Testis (tissue), 2 donors: ENCODE measurements at regions not wholly inside any gene's neighbourhood (a gene's known extent, or its start where the extent isn't known, plus 50 kb on each side); places are given as distances from the start of the nearest gene placed in this dataset.

Experiments used
- DNase-seq: peaks from one replicate; pipeline ENCODE4 v3.0.0-alpha.2; 2019
- H3K27ac ChIP-seq, 2 donors: fragments of 200-600 bp; sonication (generic); one replicate each; pipeline ENCODE4 v1.5.1; 2019
- H3K27me3 ChIP-seq: fragments of 200-600 bp; sonication (generic); one replicate; pipeline ENCODE4 v1.5.1; 2019
- H3K36me3 ChIP-seq: fragments of 200-600 bp; sonication (generic); one replicate; pipeline ENCODE4 v1.5.1; 2017; ENCODE audit warnings: low read depth; ENCODE audit errors: missing control alignments
- H3K4me1 ChIP-seq: fragments of 200-600 bp; sonication (generic); one replicate; pipeline ENCODE4 v1.5.1; 2019
- H3K4me3 ChIP-seq, 2 donors: fragments of 200-600 bp; sonication (generic); one replicate each; pipeline ENCODE4 v1.5.1; 2017 to 2019
- H3K9me3 ChIP-seq: fragments of 200-600 bp; sonication (generic); one replicate; pipeline ENCODE4 v1.5.1; 2017
- CTCF ChIP-seq, 3 experiments: fragments of 450-650 bp in 2 of 3; fragments of 200-600 bp in 1 of 3; sonication (generic) in 1 of 3; IDR thresholded peaks; one replicate each; pipeline ENCODE4 v1.5.1; 2016 to 2019; ENCODE audit warnings: antibody characterized with exemption in 3 of 3, mild to moderate bottlenecking in 2 of 3, moderate library complexity in 1 of 3
- POLR2A ChIP-seq: fragments of 450-650 bp; IDR thresholded peaks from one replicate; pipeline ENCODE4 v1.6.1; 2017; ENCODE audit warnings: antibody characterized with exemption, mild to moderate bottlenecking, moderate library complexity
- WGBS, 2 donors: methylation state at CpG; one replicate each; pipeline ENCODE4 v1.1.5; 2018; 5-methylcytosine and 5-hydroxymethylcytosine counted together
- intact Hi-C: fragments of 100-400 bp; cut with DNase I; formaldehyde crosslinking; loops from one replicate; pipeline ENCODE4 v1.15.1; 2023; ENCODE audit warnings: low total_unique reads

DNA sequence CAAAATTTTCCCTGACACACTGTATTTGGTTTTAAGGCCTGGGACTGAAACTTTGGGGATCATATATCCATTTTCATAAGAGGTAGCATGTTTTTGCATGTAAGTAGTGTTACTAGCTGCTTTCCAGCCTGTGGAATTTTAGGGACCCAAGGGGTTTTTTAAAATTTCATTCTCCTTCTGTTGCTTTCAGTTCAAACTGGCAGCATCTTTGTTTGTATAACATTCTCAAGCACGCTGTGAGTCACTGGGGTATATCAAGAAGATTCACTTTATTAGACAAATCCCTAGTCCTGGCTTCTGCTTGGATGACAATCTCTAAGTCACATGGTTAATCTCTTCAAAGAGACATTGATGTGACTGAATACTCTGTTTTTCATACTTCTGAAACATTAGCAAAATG, 479.0 kb downstream of the CYLC2 start:
- H3K4me1 ChIP-seq = no peaks in the 10 kb centered on the region
- intact Hi-C loops = no loop called here
- DNase-seq = no peak
- no peaks in the 10 kb centered on the region for H3K9me3 ChIP-seq
- no peak overlapping the region for H3K27ac ChIP-seq
- no peak overlapping the region for H3K4me3 ChIP-seq
- 55% methylated on average over 1 of the region's 1 CpG for WGBS, 2 donors
- no peak for TF ChIP-seq POLR2A
- H3K36me3 ChIP-seq = no peaks in the 10 kb centered on the region
- H3K27me3 ChIP-seq = no peaks in the 10 kb centered on the region

GRCh38 chr9:103483471-103484096, 488.5 kb downstream of the CYLC2 start:
- Histone ChIP-seq H3K4me3 (peak overlapping the region in 1 of 2 donors; percentile 29), H3K27ac (no peak overlapping the region), H3K9me3 (no peaks in the 10 kb centered on the region), H3K4me1 (no peaks in the 10 kb centered on the region), H3K36me3 (no peaks in the 10 kb centered on the region), H3K27me3 (no peaks in the 10 kb centered on the region)
- intact Hi-C loops = no loop called here
- no peak for TF ChIP-seq CTCF (IDR thresholded peaks at IDR 0.05)
- no peak for TF ChIP-seq POLR2A
- 46 to 85% methylated on average over 8 to 29 of the region's 29 CpGs for WGBS, 2 donors
- DNase-seq = no peak

DNA sequence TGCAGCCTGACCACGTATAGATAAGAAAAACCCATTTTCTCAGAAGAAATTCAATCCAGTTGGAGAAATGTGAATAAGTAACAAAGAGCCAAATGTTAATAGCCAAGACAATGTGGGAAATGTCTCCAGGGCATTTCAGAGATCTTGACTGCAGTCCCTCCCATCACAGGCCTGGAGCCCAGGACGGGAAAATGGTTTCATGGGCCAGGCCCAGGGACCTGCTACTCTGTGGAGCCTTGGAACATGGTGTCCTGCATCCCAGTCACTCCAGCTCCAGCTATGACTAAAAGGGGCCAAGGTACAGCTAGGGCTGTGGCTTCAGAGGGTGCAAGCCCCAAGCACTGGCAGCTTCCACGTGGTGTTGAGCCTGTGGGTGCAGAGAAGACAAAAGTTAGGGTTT, 490.0 kb downstream of the CYLC2 start:
- Histone ChIP-seq H3K27ac (no peak overlapping the region), H3K27me3 (no peaks in the 10 kb centered on the region), H3K4me1 (no peaks in the 10 kb centered on the region), H3K4me3 (no peak overlapping the region), H3K9me3 (no peaks in the 10 kb centered on the region), H3K36me3 (no peaks in the 10 kb centered on the region)
- no peak for DNase-seq
- intact Hi-C loops = no loop called here
- 31 to 62% methylated on average over 3 of the region's 3 CpGs for WGBS, 2 donors
- TF ChIP-seq CTCF (IDR thresholded peaks at IDR 0.05) (no peak), POLR2A (no peak)

GRCh38 chr9:103514767-103515166, 519.6 kb downstream of the CYLC2 start:
- TF ChIP-seq POLR2A (no peak), CTCF (IDR thresholded peaks at IDR 0.05) (no peak)
- WGBS, 2 donors = 82 to 86% methylated on average over 9 of the region's 9 CpGs
- Histone ChIP-seq H3K4me1 (no peaks in the 10 kb centered on the region), H3K36me3 (no peaks in the 10 kb centered on the region), H3K27me3 (no peaks in the 10 kb centered on the region), H3K9me3 (no peaks in the 10 kb centered on the region), H3K4me3 (no peak overlapping the region), H3K27ac (no peak overlapping the region)
- no peak for DNase-seq
- intact Hi-C loops = no loop called here

- Histone ChIP-seq H3K4me1 (no peaks in the 10 kb centered on the region), H3K36me3 (no peaks in the 10 kb centered on the region), H3K27ac (no peak overlapping the region), H3K9me3 (no peaks in the 10 kb centered on the region), H3K4me3 (no peak overlapping the region), H3K27me3 (no peaks in the 10 kb centered on the region)
- 90 to 96% methylated on average over 3 of the region's 3 CpGs for WGBS, 2 donors
- intact Hi-C loops = no loop called here
- TF ChIP-seq POLR2A (no peak), CTCF (IDR thresholded peaks at IDR 0.05) (no peak)
- DNase-seq = no peak
Observed at GRCh38 chr9:103522409-103522808, 527.3 kb downstream of the CYLC2 start.
